Thymus (tissue), 11 donors: ENCODE measurements at regions not wholly inside any gene's neighbourhood (a gene's known extent, or its start where the extent isn't known, plus 50 kb on each side); places are given as distances from the start of the nearest gene placed in this dataset.

ENCODE experiments used
- DNase-seq, 9 donors: peaks; one replicate each; pipeline ENCODE4 v3.0.0-alpha.2; 2013; ENCODE audit warnings: low spot score in 9 of 9, low read depth in 6 of 9, missing footprints in 1 of 9
- H3K27ac ChIP-seq, 2 donors: one replicate each; pipeline ENCODE4 v1.5.1; 2013; ENCODE audit warnings: control low read depth in 1 of 2, low read depth in 1 of 2, low read length in 1 of 2, mild to moderate bottlenecking in 1 of 2, moderate library complexity in 1 of 2
- H3K27me3 ChIP-seq, 2 donors: one replicate each; pipeline ENCODE4 v1.5.1; 2013; ENCODE audit warnings: low read length in 1 of 2; ENCODE audit not compliant: control insufficient read depth in 2 of 2, insufficient read depth in 1 of 2
- H3K36me3 ChIP-seq, 2 donors: one replicate each; pipeline ENCODE4 v1.5.1; 2013; ENCODE audit warnings: low read length in 1 of 2, mild to moderate bottlenecking in 1 of 2, moderate library complexity in 1 of 2; ENCODE audit not compliant: control insufficient read depth in 2 of 2, insufficient read depth in 2 of 2
- H3K4me1 ChIP-seq, 2 donors: one replicate each; pipeline ENCODE4 v1.5.1; 2013; ENCODE audit warnings: low read length in 2 of 2; ENCODE audit not compliant: control insufficient read depth in 2 of 2, insufficient read depth in 2 of 2
- H3K4me3 ChIP-seq, 2 donors: one replicate each; pipeline ENCODE4 v1.5.1; 2013; ENCODE audit warnings: low read length in 2 of 2, control low read depth in 1 of 2, mild to moderate bottlenecking in 1 of 2
- H3K9me3 ChIP-seq, 2 donors: one replicate each; pipeline ENCODE4 v1.5.1; 2013; ENCODE audit warnings: low read length in 1 of 2, mild to moderate bottlenecking in 1 of 2; ENCODE audit not compliant: control insufficient read depth in 2 of 2, insufficient read depth in 1 of 2
- WGBS: extraction: QIAGEN DNeasy Blood & Tissue Kit; methylation state at CpG from one replicate; pipeline ENCODE4 v1.1.7; 2013; 5-methylcytosine and 5-hydroxymethylcytosine counted together
- donor health status: healthy.

DNA sequence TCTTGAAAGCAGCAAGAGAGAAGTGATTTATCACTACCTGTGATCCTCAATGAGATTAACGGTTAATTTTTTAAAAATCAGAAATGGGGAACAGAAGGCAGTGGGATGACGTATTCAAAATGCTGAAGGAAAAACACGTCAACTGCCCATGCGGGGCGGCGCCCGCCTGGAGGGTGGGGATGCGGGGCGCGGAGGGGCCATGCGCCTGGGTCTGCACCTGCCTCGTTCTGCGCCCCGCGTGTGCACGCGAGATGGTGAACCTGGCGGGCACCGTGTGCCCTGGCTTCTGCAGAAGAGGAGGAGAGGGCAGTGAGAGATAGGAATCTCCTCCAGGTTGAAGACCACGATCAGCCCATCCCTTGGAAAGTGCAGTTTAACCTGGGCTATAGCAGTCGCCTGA lies 79.3 kb upstream of the ZNF32 start:
- Histone ChIP-seq H3K27me3 (no peaks in the 10 kb centered on the region), H3K4me3 (no peak overlapping the region), H3K9me3 (peaks cover 2 to 20% of the 10 kb centered on the region in 2 donors), H3K36me3 (no peaks in the 10 kb centered on the region), H3K4me1 (no peaks in the 10 kb centered on the region), H3K27ac (no peak overlapping the region)
- DNase-seq, result no peak
- WGBS, result 87% methylated on average over 21 of the region's 21 CpGs

DNA sequence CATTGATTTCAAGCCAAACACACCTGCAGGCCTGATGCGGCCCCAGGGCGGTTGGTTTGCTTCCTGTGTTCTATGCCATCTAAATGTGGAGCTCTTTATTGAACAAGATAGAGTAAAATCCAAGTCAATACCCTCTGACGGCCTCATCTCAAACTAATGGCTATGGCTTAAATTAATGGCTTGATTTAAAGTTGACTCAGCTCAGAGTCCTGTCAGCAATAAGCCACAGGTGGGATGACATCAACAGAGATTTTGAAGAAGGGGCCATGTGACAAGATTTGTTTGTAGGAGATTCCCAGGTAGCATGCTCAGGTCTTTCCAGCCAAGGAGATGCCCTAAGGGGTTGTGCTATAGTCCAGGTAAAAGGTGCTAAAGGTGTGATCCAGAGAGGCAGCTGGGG lies 66.7 kb upstream of the ZNF32 start:
- Histone ChIP-seq H3K27me3 (no peaks in the 10 kb centered on the region), H3K9me3 (no peaks in the 10 kb centered on the region), H3K36me3 (no peaks in the 10 kb centered on the region), H3K27ac (no peak overlapping the region), H3K4me1 (no peaks in the 10 kb centered on the region), H3K4me3 (no peak overlapping the region)
- 95% methylated on average over 3 of the region's 3 CpGs for WGBS
- no peak for DNase-seq

DNA sequence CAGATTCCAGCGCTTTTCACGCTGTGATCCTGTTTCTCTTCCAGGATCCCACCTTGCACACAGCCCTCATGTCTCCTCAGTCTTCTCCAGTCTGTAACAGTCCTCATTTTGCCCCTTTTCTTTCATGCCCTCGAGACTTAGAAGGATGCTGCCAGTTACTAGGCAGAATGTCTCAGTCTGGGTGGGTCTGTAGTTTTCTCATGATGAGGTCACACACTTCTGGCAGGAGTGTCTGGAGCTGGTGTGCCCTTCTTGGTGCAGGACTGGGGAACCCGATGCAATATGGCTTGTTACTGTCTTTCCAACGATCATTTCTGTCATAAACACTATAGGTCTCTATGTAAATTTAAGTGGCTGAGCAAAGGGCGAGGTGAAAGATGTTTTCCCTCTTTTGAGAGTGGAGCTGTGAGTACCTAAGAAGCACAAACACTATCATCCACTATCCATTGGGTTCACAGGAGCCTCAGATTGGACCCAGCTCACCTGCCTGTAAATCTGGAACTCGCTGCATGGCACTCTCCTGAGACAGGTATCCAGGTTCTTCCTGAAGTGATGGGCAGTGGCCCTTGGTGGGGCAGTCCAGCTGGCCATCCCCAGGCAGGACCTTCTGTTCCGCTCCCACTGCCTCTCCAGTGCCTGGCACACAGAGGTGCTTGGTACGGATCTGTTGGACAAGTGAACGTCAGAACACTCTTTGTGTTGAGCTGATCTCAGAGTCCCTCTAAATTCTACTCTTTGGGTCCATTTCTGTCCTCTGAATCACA lies 64.3 kb upstream of the ZNF32 start:
- no peak for DNase-seq
- no peak overlapping the region for H3K4me3 ChIP-seq
- no peak overlapping the region for H3K27ac ChIP-seq
- WGBS, result 95% methylated on average over 10 of the region's 10 CpGs
- H3K9me3 ChIP-seq, result no peaks in the 10 kb centered on the region
- no peaks in the 10 kb centered on the region for H3K27me3 ChIP-seq
- no peaks in the 10 kb centered on the region for H3K36me3 ChIP-seq
- H3K4me1 ChIP-seq, result no peaks in the 10 kb centered on the region

DNA sequence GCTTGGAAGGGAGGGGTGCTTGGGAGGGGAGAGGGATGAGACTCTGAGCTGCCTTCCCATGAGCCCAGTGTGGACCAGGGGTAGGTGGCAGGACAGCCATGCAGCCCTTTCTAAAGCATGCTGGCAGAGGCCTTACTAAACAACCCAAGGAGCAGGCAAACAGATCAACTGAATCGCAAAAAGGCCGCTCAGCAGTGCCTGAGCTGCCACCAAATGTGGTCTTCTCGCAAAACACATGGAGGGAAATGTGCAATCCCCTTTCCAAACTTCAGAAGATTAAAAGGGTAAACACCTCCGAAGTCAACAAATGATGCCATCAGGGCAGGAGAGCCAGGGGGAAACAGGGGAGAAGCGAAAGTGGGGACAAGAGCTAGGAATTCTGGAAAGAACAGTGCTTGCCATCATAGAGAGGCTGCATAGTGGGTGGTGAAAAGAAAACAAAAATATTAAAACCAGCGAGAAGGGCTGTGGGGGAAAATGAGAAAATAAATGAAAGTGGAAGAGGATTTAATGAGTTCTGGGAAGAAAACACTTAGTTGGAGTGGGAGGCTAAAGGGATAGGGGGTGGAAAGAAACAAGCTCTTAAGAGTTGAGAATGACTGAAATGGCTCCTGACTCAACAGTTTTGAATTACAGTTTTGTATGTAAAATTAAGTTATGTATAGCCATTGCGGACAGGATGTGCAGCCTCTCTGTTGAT lies 62.2 kb upstream of the ZNF32 start:
- H3K9me3 ChIP-seq, result no peaks in the 10 kb centered on the region
- no peak overlapping the region for H3K27ac ChIP-seq
- H3K27me3 ChIP-seq, result no peaks in the 10 kb centered on the region
- H3K4me1 ChIP-seq, result no peaks in the 10 kb centered on the region
- 97% methylated on average over 7 of the region's 7 CpGs for WGBS
- no peaks in the 10 kb centered on the region for H3K36me3 ChIP-seq
- no peak for DNase-seq
- no peak overlapping the region for H3K4me3 ChIP-seq

DNA sequence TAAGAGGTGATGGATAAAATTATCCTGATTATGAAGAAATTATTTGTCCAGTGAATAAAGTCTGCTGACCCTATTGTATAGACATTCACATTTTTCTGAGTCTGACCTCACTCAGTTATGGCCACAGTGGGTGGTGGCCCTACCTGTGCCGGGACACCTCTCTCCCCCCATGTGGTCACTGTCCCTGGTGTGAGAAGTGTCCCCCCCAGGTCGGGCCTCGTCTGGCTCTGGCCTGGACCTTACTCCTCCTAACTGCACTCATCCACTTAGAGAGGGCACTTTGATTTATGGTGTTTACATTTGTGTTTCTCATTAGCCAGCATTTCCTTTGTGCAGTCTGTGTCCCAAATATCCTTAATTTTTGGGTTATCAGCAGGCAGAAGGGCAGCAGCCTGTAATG lies 59.6 kb upstream of the ZNF32 start:
- 83% methylated on average over 3 of the region's 3 CpGs for WGBS
- H3K4me1 ChIP-seq, result no peaks in the 10 kb centered on the region
- no peaks in the 10 kb centered on the region for H3K27me3 ChIP-seq
- no peak for DNase-seq
- no peaks in the 10 kb centered on the region for H3K9me3 ChIP-seq
- H3K27ac ChIP-seq, result no peak overlapping the region
- no peak overlapping the region for H3K4me3 ChIP-seq
- H3K36me3 ChIP-seq, result no peaks in the 10 kb centered on the region

DNA sequence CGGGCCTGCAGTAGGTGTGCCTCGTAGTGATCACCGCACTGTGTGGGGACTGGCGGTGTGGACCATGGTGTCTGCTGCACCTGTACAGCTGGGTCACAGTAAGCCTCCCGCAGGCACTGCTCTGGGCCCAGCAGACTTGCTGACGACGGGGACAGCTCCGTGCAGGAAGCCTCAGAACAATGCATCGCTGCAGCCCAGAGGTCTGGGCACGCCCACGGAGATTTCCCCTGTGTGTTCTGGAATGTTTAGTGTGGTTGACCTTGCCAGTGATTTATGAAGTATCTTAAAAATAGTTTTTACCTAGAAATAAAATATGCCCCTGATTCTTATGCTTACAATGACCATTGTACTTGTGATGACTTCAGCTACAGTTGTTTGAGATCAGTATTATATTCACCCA lies 59.1 kb upstream of the ZNF32 start:
- Histone ChIP-seq H3K27me3 (no peaks in the 10 kb centered on the region), H3K36me3 (no peaks in the 10 kb centered on the region), H3K27ac (no peak overlapping the region), H3K9me3 (no peaks in the 10 kb centered on the region), H3K4me1 (no peaks in the 10 kb centered on the region), H3K4me3 (no peak overlapping the region)
- WGBS, result 85% methylated on average over 11 of the region's 11 CpGs
- DNase-seq, result no peak

DNA sequence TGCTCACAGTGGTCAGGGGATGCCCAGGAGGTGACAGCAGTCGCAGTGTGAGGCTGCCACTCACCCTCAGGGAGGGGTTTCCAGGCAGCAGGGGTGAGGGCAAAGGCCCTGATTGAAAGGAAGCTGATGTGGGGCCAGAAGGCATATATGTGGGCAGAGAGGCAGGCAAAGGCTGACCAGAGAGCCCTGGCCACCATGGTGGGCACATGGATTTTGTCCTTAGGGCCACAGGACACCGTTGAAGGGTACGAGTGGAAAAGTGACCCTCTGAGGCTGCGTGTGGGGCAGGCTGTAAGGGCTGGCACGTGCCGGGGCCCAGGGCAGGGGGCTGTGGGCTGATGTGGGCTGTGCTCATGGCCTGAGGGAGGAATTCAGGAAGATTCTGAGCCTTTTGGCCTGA lies 57.5 kb upstream of the ZNF32 start:
- Histone ChIP-seq H3K4me3 (no peak overlapping the region), H3K27ac (no peak overlapping the region)
- no peak for DNase-seq

DNA sequence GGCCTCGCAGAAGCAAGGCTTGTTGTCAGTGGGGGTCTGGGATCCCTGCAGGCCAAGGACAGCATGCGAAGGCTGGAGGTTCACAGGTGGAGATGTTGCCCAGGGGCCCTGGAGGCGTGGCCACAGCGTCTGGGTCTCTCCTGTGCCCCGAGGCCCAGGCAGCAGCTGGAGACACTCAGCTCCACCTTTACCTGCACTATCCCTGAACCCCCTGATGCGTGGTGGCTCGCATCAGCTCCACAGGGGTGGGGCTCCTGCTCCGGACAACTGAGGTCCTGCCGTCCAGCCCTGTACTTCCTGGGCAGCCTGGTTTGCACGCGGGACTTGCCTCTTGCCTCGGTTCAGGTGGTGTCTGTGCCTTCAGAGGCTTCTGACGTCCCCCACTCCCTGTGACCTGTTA lies 54.6 kb upstream of the ZNF32 start:
- H3K27me3 ChIP-seq, result no peaks in the 10 kb centered on the region
- H3K36me3 ChIP-seq, result no peaks in the 10 kb centered on the region
- WGBS, result 95% methylated on average over 13 of the region's 13 CpGs
- no peaks in the 10 kb centered on the region for H3K4me1 ChIP-seq
- H3K4me3 ChIP-seq, result no peak overlapping the region
- no peaks in the 10 kb centered on the region for H3K9me3 ChIP-seq
- H3K27ac ChIP-seq, result no peak overlapping the region
- no peak for DNase-seq

More for the DNA sequence above, 57.5 kb upstream of the ZNF32 start:
- Histone ChIP-seq H3K4me1 (no peaks in the 10 kb centered on the region), H3K9me3 (no peaks in the 10 kb centered on the region), H3K36me3 (no peaks in the 10 kb centered on the region), H3K27me3 (no peaks in the 10 kb centered on the region)
- 95% methylated on average over 6 of the region's 6 CpGs for WGBS

DNA sequence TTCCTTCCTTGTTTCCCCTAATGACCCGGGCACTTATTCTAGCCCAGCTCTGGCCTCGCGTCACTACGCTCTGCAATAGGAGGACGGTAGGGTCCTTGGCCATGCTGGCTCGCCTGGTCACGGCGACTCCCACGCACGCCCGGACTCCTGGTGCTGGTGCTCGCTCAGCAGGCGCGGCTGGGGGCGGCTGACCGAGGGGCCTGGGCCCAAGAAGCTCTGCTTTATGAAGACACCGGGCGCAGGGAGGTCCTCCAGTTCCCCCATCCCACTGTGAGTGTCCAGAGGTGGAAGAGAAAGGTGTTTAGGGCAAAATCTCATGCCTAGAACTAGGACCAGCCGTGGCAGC lies 54.2 kb upstream of the ZNF32 start:
- no peak overlapping the region for H3K4me3 ChIP-seq
- no peaks in the 10 kb centered on the region for H3K9me3 ChIP-seq
- no peaks in the 10 kb centered on the region for H3K4me1 ChIP-seq
- no peaks in the 10 kb centered on the region for H3K27me3 ChIP-seq
- no peaks in the 10 kb centered on the region for H3K36me3 ChIP-seq
- H3K27ac ChIP-seq, result no peak overlapping the region
- WGBS, result 96% methylated on average over 19 of the region's 19 CpGs
- DNase-seq, result no peak
